NCI-H82 treated with DMSO at 0.1 percent for 48 hours (cell line): ENCODE measurements at regions not wholly inside any gene's neighbourhood (a gene's known extent, or its start where the extent isn't known, plus 50 kb on each side); places are given as distances from the start of the nearest gene placed in this dataset.

Experiments used
- DNase-seq: peaks from one replicate; lab custom pipeline; 2025; ENCODE audit not compliant: unreplicated experiment; lab: John Stamatoyannopoulos, UW

GRCh38 chr7:49244543-49244942 lies 320.2 kb downstream of the CDC14C start:
- no peak for DNase-seq

- DNase-seq, result no peak
Observed at GRCh38 chr7:49245062-49245461, 320.7 kb downstream of the CDC14C start.

GRCh38 chr7:49247759-49248158 lies 323.4 kb downstream of the CDC14C start:
- no peak for DNase-seq

DNA sequence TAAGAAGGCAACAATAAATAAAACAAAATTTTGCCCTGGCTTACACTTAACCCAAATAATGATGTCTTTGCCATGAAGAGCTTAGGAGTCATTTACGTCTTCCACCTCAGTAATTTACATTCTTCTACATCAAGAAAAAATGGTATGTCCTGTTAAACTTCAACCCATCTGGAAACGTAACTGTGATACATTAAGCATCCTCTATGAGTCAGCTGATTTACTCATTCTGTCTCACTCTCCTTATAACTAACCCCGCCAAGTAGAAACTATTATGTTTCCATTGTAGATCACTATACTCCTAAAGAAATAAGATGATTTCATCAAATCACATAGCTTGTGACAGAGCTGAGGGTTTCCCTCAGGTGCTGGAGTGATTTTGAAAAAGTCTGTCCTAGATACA lies 330.7 kb downstream of the CDC14C start:
- DNase-seq, result no peak

DNA sequence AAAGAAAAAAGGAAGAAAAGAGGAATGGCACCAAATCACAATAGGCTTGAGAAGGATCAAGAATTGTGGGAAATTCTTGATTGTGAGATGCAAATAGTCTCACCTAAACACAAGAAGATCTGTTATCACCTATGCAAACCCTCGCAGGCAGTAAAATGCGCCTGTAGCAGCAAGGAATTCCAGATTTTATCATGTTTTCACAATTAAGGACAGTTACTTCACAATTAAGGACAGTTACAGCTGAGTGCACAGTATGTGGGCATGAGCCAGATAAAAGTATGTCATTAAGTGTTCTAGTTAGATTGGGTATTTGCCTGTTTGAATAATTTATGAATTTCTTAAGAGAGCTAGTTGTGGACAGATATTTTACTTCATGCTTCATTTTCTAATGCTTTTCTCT lies 336.2 kb downstream of the CDC14C start:
- no peak for DNase-seq

GRCh38 chr7:49261928-49262327 lies 337.6 kb downstream of the CDC14C start:
- no peak for DNase-seq

- DNase-seq, result no peak
Observed at GRCh38 chr7:49264530-49264929, 340.2 kb downstream of the CDC14C start.

GRCh38 chr7:49273897-49274296 lies 349.6 kb downstream of the CDC14C start:
- DNase-seq, result no peak

- DNase-seq, result no peak
Observed at GRCh38 chr7:49279891-49280290, 355.5 kb downstream of the CDC14C start.

DNA sequence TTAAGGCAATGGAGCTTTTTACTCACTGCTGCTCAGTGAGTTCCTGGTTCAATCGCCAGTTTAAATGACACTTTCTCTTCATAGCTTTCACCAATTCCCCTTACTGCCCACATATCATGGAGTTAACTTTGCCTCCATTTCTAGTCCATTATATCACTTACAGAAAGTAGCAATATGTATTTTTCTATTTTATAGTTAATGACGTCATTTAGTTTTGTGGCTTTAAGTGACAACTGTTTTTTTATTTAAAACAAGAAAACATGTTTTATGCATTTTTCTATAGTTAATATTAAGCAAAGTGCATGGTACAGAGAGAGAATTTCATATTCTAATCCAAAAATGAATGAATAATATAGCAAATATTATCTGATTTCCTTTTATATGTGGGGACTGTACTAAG lies 363.3 kb downstream of the CDC14C start:
- DNase-seq, result no peak

- no peak for DNase-seq
Observed at GRCh38 chr7:49294611-49295010, 370.3 kb downstream of the CDC14C start.

DNA sequence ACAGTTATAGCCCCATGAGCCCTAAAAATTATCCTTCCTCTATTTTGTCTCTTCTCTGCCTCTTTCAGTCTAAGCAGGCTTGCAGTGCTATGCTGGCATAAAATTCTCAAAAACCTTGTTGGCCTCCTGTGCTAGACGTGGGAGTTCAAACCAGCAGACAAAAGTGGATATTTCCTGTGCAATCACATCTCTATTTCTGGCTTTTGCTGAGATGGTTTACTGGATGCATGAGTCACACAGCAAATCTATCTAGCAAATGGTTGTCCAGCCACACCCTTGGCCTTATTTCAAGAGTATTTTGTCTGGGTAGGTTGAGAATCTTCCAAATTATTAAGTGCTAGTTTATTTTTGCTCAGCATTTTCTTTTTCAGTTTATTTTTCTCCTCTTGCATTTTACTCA lies 370.8 kb downstream of the CDC14C start:
- DNase-seq, result no peak

GRCh38 chr7:49297958-49298357 lies 373.6 kb downstream of the CDC14C start:
- no peak for DNase-seq

GRCh38 chr7:49308787-49309186 lies 384.4 kb downstream of the CDC14C start:
- no peak for DNase-seq

DNA sequence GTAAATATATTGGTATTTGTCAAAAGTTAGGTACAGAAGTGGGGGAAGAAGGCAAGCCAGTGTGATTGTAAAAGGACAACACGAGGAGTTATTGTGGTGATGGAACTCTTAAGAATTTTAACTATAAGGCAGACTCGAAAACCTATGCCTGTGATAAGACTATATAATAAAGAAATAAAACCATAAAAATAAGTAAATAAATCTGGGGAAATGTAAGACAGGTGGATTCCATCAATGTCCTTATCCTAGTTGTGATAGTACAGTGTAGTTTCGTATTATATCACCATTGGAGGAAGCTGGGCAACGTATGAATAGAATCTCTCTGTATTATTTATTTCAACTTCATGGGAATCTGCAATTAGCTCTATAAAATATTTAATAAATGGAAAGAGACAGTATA lies 395.7 kb downstream of the CDC14C start:
- no peak for DNase-seq

DNA sequence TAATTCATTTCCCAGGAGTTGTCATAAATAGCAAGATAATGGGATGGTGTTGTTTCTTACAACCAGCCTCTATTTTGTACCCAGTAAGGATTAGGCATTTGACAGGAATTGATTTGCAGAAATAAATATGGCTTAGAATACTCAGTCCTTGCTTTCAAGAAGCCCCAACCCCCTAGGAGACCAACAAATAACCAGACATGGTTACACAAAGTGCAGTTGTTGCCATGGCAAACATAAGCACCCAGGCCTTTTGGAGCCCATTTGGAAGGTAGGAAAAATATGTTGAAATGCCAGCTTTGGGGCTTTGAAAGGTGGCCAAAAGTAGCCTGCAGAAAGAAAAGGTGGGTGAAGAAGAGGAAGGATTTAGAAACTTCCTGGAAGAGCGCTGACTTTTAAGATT lies 397.5 kb downstream of the CDC14C start:
- DNase-seq, result no peak

- DNase-seq, result no peak
Observed at GRCh38 chr7:49322476-49322875, 398.1 kb downstream of the CDC14C start.

DNA sequence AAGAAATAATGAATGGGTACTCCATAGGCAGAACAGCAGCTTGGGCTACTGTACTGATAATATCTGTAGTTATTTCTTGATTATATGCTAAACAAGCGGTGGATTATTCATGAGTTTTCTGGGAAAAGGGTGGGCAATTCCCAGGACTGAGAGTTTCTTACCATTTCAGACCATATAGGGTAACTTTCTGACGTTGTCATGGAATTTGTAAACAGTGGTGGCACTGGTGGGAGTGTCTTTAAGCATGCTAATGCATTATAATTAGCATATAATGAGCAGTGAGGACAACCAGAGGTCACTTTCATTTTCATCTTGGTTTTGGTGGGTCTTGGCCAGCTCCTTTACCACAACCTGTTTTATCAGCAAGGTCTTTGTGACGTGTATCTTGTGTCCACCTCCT lies 399.7 kb downstream of the CDC14C start:
- no peak for DNase-seq

DNA sequence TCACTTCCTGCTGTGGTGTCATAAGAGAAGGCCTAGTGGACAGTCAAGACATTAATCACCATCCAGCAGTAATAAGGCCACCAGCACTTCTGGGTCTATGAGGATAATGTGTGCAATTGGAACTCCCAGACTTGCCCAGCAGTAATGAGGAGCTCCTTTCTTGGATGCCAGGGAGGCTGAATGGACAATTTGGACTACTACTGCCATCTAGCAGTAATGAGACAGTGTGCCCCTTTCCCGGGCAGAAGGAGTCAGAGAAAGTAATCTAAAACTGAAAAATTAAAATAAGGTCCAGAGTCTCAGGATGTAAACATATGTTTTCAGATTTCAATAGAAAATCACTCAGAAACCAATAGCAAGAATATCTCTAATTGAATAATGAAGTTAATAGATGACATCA lies 400.4 kb downstream of the CDC14C start:
- no peak for DNase-seq

DNA sequence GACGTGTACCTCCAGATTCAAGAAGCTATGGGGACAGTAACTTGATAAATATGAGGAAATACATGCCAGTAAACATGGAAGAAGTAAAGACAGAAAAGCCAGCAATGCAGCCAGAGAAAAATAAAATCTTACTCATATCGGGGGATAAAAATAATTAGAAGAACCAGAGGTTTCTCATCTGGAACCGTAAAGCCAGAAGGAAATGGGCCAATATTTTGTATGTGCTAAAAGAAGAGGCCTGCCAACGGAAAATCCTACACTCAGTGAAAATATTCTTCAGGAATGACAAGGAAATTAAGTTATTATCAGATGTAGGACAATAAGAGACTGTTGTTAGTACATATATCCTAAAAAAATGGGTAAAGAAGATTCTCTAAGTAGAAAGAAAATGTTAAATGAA lies 401.2 kb downstream of the CDC14C start:
- DNase-seq, result no peak

- DNase-seq, result no peak
Observed at GRCh38 chr7:49327155-49327554, 402.8 kb downstream of the CDC14C start.

- DNase-seq, result no peak
Observed at GRCh38 chr7:49333180-49333881, 409.0 kb downstream of the CDC14C start.

DNA sequence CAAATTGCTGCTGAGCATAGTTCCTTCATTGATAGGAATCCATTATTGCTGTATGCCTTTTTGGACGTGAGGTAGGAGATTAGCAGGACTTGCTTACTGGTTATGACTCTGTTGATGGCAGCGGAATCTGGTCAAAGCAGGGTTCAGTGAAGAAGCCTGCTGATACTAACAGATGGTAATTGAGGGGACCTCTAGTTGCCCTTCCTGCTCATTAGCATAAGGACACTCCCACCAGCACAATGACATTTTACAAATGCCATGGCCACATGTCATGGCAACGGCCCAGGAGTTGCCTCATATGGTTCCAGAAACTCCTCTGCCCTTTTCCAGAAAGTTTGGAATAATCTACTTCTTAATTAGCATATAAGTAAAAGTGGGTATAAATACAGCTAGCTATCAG lies 417.5 kb downstream of the CDC14C start:
- no peak for DNase-seq
